B cell (primary cell): ENCODE measurements at regions not wholly inside any gene's neighbourhood (a gene's known extent, or its start where the extent isn't known, plus 50 kb on each side); places are given as distances from the start of the nearest gene placed in this dataset.

Experiments used
- ATAC-seq: fragments of 200-7000 bp; cut with Tn5 transposase; one replicate; pipeline ENCODE4 v1.10.0; 2021; ENCODE audit warnings: low read depth, mild to moderate bottlenecking, moderate number of reproducible peaks, moderate library complexity
- CTCF ChIA-PET: fragments of 350-600 bp; sonication (Branson Sonifier 250); formaldehyde crosslinking; loops from one replicate; lab custom pipeline; 2021; ENCODE audit warnings: antibody characterized with exemption, inconsistent platforms; lab: Charles Lee
- POLR2A ChIA-PET: fragments of 350-600 bp; sonication (Branson Sonifier 250); formaldehyde crosslinking; loops from one replicate; lab custom pipeline; 2021; ENCODE audit warnings: antibody characterized with exemption; lab: Charles Lee
- DNase-seq: peaks from one replicate; pipeline ENCODE4 v3.0.0; 2013
- H2AFZ ChIP-seq: 2 replicates; pipeline ENCODE4 v1.6.1; 2012; ENCODE audit warnings: mild to moderate bottlenecking, low read depth, low read length; ENCODE audit not compliant: insufficient read depth, poor library complexity, severe bottlenecking
- H3K27ac ChIP-seq, 2 donors: 1 replicate in 1 of 2; 2 replicates in 1 of 2; pipeline ENCODE4 v1.5.1; 2012 to 2013; ENCODE audit warnings: low read length in 2 of 2, mild to moderate bottlenecking in 2 of 2, moderate library complexity in 1 of 2
- H3K27me3 ChIP-seq, 4 experiments: fragments of 200-600 bp in 1 of 4; sonication (generic) in 1 of 4; replicated peaks in 1 of 4; 1 replicate in 2 of 4; 2 replicates in 2 of 4; pipeline versions ENCODE4 v1.6.1 to v1.7.0; 2013 to 2016; ENCODE audit warnings: low read length in 3 of 4, mild to moderate bottlenecking in 2 of 4, mixed read lengths in 1 of 4, moderate library complexity in 1 of 4; ENCODE audit not compliant: insufficient read depth in 4 of 4, control insufficient read depth in 3 of 4; ENCODE audit errors: control extremely low read depth in 1 of 4
- H3K36me3 ChIP-seq, 2 experiments: replicated peaks in 1 of 2; 1 replicate in 1 of 2; 2 replicates in 1 of 2; pipeline versions ENCODE4 v1.6.1 to v1.7.1; 2013; ENCODE audit warnings: low read length in 1 of 2; ENCODE audit not compliant: insufficient read depth in 2 of 2, control insufficient read depth in 1 of 2; ENCODE audit errors: control extremely low read depth in 1 of 2, extremely low read depth in 1 of 2
- H3K4me1 ChIP-seq, 2 donors: fragments of 200-600 bp in 1 of 2; sonication (generic) in 1 of 2; 1 replicate in 1 of 2; 2 replicates in 1 of 2; pipeline versions ENCODE4 v1.5.1 to v1.6.1; 2013 to 2017; ENCODE audit warnings: low read length in 2 of 2; ENCODE audit not compliant: control insufficient read depth in 2 of 2, insufficient read depth in 2 of 2
- H3K4me2 ChIP-seq: replicated peaks from 2 replicates; pipeline ENCODE3; 2012; ENCODE audit warnings: mild to moderate bottlenecking, low read depth, low read length; ENCODE audit not compliant: poor library complexity, severe bottlenecking
- H3K4me3 ChIP-seq, 5 experiments: fragments of 200-600 bp in 1 of 5; sonication (generic) in 1 of 5; 1 replicate in 3 of 5; 2 replicates in 2 of 5; pipeline versions ENCODE4 v1.5.1 to v1.7.0; 2011 to 2016; ENCODE audit warnings: low read length in 4 of 5, mild to moderate bottlenecking in 4 of 5, low read depth in 2 of 5, control low read depth in 1 of 5, moderate library complexity in 1 of 5; ENCODE audit not compliant: insufficient read depth in 1 of 5; ENCODE audit errors: control extremely low read depth in 1 of 5, extremely low read depth in 1 of 5
- H3K79me2 ChIP-seq: fragments of 200-600 bp; sonication (generic); one replicate; pipeline ENCODE4 v1.6.0; 2016; ENCODE audit warnings: low read length; ENCODE audit not compliant: control insufficient read depth, insufficient read depth
- H3K9ac ChIP-seq: fragments of 200-600 bp; sonication (generic); 2 replicates; pipeline ENCODE4 v1.6.1; 2017; ENCODE audit warnings: mild to moderate bottlenecking, low read length, moderate library complexity
- H3K9me3 ChIP-seq, 3 donors: one replicate each; pipeline versions ENCODE4 v1.6.1 to v1.7.1; 2013; ENCODE audit warnings: low read length in 2 of 3; ENCODE audit not compliant: control insufficient read depth in 2 of 3, insufficient read depth in 1 of 3; ENCODE audit errors: control extremely low read depth in 1 of 3
- H4K20me1 ChIP-seq: 2 replicates; pipeline ENCODE4 v1.6.0; 2012; ENCODE audit warnings: mild to moderate bottlenecking, low read length; ENCODE audit not compliant: insufficient read depth, control insufficient read depth, poor library complexity, severe bottlenecking
- H3K27ac Mint-ChIP-seq: one replicate; pipeline ENCODE4 v1.8.0; 2021; ENCODE audit warnings: mixed read lengths
- H3K27me3 Mint-ChIP-seq: one replicate; pipeline ENCODE4 v1.8.0; 2021; ENCODE audit warnings: mixed read lengths
- H3K4me1 Mint-ChIP-seq: one replicate; pipeline ENCODE4 v1.8.0; 2021; ENCODE audit warnings: mixed read lengths
- H3K4me3 Mint-ChIP-seq: one replicate; pipeline ENCODE4 v1.8.0; 2021; ENCODE audit warnings: mixed read lengths
- H3K9me3 Mint-ChIP-seq: one replicate; pipeline ENCODE4 v1.8.0; 2022; ENCODE audit warnings: mixed read lengths; ENCODE audit not compliant: insufficient read depth
- EZH2 ChIP-seq: IDR thresholded peaks from 2 replicates; pipeline ENCODE4 v1.6.1; 2012; ENCODE audit warnings: borderline replicate concordance, low read depth, mild to moderate bottlenecking, moderate library complexity, low read length; ENCODE audit not compliant: insufficient read depth, poor library complexity, severe bottlenecking
- intact Hi-C: fragments of 100-400 bp; cut with micrococcal nuclease; formaldehyde crosslinking; loops from one replicate; pipeline ENCODE4 v1.10.0; 2022
- TF ChIP-seq, protein P1 (sequence below): fragments of 200-600 bp; IDR thresholded peaks from one replicate; pipeline ENCODE4 v1.8.0; 2022; ENCODE audit warnings: antibody characterized with exemption, mild to moderate bottlenecking

DNA sequence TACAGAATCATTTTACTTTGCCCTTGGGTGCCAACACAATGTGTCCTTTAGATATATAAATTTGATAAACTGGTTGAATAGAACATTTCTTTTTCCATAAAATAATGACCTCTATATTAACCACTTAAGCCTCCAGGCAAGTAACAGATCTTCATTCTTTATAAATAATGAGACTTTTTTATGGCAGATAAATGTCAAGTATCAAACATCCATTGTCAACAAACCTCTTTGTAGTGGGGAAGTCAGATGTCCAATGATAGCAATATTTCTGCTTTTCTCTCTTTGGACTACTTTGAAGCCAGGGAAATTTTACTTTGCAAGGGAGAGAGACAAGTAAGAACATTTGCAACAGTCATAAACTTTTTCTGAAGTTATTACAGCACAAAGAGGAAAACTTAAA, 841.2 kb downstream of the CDH8 start:
- H3K4me1 Mint-ChIP-seq, result no peaks in the 10 kb centered on the region
- ChIA-PET POLR2A (no interaction called here), CTCF (no interaction called here)
- Histone ChIP-seq H3K4me1 (no peaks in the 10 kb centered on the region), H3K27ac (no peak overlapping the region), H4K20me1 (no peaks in the 10 kb centered on the region), H3K4me2 (no peak overlapping the region), H3K9me3 (peaks cover 0 to 6% (median 0%) of the 10 kb centered on the region in 3 donors), H3K79me2 (no peaks in the 10 kb centered on the region), H3K27me3 (no peaks in the 10 kb centered on the region), H2AFZ (no peak overlapping the region), H3K36me3 (no peaks in the 10 kb centered on the region), H3K9ac (no peak overlapping the region), H3K4me3 (no peak overlapping the region)
- no peak overlapping the region for H3K27ac Mint-ChIP-seq
- DNase-seq (no peak), ATAC-seq (no peak)
- H3K9me3 Mint-ChIP-seq, result peaks cover 11% of the 10 kb centered on the region
- intact Hi-C loops, result no loop called here
- H3K4me3 Mint-ChIP-seq, result no peak overlapping the region
- no peaks in the 10 kb centered on the region for H3K27me3 Mint-ChIP-seq
- no peak for TF ChIP-seq EZH2
- TF ChIP-seq, protein P1, sequence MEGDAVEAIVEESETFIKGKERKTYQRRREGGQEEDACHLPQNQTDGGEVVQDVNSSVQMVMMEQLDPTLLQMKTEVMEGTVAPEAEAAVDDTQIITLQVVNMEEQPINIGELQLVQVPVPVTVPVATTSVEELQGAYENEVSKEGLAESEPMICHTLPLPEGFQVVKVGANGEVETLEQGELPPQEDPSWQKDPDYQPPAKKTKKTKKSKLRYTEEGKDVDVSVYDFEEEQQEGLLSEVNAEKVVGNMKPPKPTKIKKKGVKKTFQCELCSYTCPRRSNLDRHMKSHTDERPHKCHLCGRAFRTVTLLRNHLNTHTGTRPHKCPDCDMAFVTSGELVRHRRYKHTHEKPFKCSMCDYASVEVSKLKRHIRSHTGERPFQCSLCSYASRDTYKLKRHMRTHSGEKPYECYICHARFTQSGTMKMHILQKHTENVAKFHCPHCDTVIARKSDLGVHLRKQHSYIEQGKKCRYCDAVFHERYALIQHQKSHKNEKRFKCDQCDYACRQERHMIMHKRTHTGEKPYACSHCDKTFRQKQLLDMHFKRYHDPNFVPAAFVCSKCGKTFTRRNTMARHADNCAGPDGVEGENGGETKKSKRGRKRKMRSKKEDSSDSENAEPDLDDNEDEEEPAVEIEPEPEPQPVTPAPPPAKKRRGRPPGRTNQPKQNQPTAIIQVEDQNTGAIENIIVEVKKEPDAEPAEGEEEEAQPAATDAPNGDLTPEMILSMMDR, result no peak

DNA sequence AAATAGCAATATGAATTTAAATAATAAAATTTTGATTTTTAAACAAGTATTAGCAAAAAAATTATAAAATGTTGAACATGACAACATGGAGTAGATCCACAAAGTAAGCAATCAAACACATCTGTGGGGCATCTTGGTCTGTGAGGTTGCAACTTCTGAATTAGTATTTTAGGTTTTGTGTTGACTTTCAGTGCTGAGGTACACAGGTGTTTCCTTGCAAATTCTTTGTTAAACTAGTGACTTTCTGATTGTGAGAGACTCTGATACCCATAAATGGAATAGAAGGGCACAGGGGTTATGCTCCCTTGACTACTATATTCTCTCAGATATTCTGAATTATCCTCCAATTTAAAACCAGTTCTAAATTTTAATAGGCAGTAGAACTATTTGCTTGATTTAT, 841.7 kb downstream of the CDH8 start:
- DNase-seq, result no peak
- H3K9me3 ChIP-seq, result peaks cover 0 to 6% (median 0%) of the 10 kb centered on the region in 3 donors
- H4K20me1 ChIP-seq, result no peaks in the 10 kb centered on the region
- no peak overlapping the region for H3K4me3 Mint-ChIP-seq
- no peaks in the 10 kb centered on the region for H3K4me1 Mint-ChIP-seq
- no peak for ATAC-seq
- ChIA-PET POLR2A (no interaction called here), CTCF (no interaction called here)
- H3K4me1 ChIP-seq, result no peaks in the 10 kb centered on the region
- H3K4me2 ChIP-seq, result no peak overlapping the region
- no peaks in the 10 kb centered on the region for H3K79me2 ChIP-seq
- no peak overlapping the region for H3K9ac ChIP-seq
- no peak overlapping the region for H3K27ac ChIP-seq
- H3K27me3 Mint-ChIP-seq, result no peaks in the 10 kb centered on the region
- TF ChIP-seq, protein P1, result no peak
- no peak for TF ChIP-seq EZH2
- no peak overlapping the region for H3K4me3 ChIP-seq
- intact Hi-C loops, result no loop called here
- no peak overlapping the region for H2AFZ ChIP-seq
- no peaks in the 10 kb centered on the region for H3K27me3 ChIP-seq
- H3K9me3 Mint-ChIP-seq, result peaks cover 10% of the 10 kb centered on the region
- no peaks in the 10 kb centered on the region for H3K36me3 ChIP-seq
- no peak overlapping the region for H3K27ac Mint-ChIP-seq
